HG02588 (cell line): ENCODE measurements at regions not wholly inside any gene's neighbourhood (a gene's known extent, or its start where the extent isn't known, plus 50 kb on each side); places are given as distances from the start of the nearest gene placed in this dataset.

Experiments
- ATAC-seq: cut with Tn5 transposase; IDR thresholded peaks from one replicate; pipeline ENCODE4 v1.9.1; 2021; ENCODE audit warnings: mild to moderate bottlenecking, moderate library complexity; ENCODE audit not compliant: unreplicated experiment

DNA sequence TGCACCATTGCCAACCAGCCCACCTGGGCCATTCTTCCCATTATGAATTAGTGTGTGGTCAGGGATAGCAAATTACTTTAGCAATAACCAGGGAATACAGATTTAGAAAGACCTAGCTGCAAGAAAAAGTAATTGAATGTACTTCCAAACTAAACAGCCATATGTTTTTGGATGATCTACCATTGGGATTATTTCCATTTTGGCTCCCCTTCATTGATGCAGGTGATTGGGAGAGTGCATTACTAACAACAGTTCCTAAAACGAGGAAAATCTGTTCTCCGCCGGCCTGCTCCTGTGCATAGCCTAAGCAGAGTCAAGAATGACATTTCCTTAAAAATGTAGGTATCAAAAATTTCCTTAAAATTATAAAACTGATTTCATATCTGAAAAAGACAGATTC, 58.5 kb downstream of the MAIP1 start:
- ATAC-seq: no peak

GRCh38 chr2:200021449-200022114, 66.2 kb downstream of the MAIP1 start:
- ATAC-seq: peak; percentile 65

- no peak for ATAC-seq
Observed at GRCh38 chr2:200022511-200022910, 67.1 kb downstream of the MAIP1 start.

DNA sequence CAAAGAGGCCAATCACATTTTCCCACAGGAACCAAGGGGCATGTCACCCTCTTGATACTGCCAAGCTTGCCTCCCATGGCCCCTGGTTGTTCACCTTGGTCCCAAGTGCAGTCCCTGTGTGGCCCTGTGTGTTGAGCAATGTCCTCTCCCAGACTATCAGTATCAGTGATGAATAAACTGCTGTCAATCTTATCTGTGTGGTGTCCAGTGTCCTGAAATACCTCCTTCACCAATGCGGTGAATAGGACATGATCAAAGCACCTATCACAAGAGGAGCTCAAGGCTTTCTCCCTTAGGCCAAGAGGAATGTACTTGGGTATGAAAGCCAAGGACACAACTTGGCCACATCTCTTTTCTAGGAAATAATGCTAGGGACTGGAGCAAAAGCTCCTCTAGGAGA, 68.2 kb downstream of the MAIP1 start:
- ATAC-seq: no peak

DNA sequence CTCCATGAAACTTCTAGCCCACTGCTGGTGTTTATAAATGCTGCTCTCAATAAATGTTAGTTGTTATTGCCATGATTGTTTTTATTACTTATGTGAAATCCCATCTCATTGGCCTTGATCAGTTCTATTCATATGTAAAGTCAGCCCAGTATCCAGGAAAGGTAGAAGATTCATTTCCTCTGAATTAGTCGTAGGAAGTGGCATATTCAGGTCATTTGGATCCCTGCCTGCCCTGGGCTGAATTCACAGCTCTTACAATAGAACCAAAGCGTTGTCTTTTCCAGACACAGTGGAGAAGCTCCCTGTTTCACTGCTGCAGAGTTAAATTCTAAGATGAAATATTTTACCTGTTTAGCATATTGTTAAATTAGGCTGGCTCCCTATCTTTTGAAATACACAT, 70.3 kb downstream of the MAIP1 start:
- no peak for ATAC-seq

- ATAC-seq: no peak
Observed at GRCh38 chr2:200026332-200027230, 71.2 kb downstream of the MAIP1 start.

DNA sequence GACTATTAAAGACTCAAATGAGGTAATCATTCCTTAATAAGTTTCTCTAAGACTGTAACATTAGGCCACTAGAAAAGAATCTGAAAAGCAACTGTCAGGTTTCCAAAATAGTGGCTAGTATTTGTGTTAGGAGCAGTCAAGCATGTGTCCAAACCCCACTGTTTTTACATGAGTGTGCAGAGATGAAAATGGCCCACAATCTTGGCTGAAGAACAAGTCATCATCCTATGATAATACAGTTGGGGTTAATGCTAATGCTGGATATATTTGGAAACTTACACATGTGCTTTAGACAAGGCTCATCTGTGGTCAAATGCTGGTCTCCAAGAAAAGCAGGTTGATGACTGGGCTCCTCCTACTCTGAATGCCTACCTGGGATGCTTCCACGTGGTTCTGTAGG, 73.6 kb downstream of the MAIP1 start:
- no peak for ATAC-seq

GRCh38 chr2:200032895-200033294, 77.5 kb downstream of the MAIP1 start:
- ATAC-seq: no peak

- ATAC-seq: no peak
Observed at GRCh38 chr2:200033929-200034328, 78.5 kb downstream of the MAIP1 start.

GRCh38 chr2:200034816-200035215, 79.4 kb downstream of the MAIP1 start:
- ATAC-seq: no peak

GRCh38 chr2:200039724-200040650, 84.6 kb downstream of the MAIP1 start:
- no peak for ATAC-seq

DNA sequence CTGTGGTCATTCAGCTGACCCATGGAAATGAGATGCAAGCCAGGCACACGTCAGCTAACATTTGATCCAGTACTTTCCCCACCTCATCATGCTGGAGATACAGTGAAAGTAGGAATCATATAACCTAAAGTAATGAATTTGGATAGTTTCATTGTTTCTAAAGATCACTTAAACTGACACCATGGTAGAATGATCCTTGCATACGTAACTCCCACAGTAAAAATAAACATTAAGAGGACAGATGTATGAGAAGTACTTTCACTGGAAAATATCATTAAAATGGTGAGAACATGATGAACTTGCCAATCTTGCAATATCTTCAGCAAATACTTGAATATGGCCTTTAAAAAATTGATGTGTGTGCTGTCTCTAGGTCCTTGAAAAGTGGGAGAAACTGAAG, 85.4 kb downstream of the MAIP1 start:
- ATAC-seq: no peak

DNA sequence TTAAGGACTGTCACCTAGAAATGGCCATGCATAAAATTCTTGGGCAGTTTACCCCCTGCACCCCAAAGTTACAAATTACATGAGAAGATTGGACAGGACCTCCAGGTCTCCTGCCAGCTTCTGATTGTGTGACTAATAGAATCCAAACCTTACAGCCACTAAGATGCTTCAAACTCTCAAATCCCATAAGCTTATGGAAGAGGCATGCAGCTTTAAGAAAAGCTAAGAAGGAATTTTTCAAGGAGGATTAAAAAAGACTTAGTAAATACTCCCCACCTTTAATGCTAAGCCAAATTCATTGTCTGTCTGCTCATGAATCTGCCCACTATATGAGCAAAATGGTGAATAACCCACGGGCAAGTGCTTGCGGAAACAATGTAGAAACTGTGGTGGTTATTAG, 86.3 kb downstream of the MAIP1 start:
- ATAC-seq: no peak

GRCh38 chr2:200042102-200042735, 86.8 kb downstream of the MAIP1 start:
- ATAC-seq: no peak

GRCh38 chr2:200042944-200043343, 87.6 kb downstream of the MAIP1 start:
- no peak for ATAC-seq

- no peak for ATAC-seq
Observed at GRCh38 chr2:200044453-200044852, 89.1 kb downstream of the MAIP1 start.

GRCh38 chr2:200048421-200048820, 93.0 kb downstream of the MAIP1 start:
- no peak for ATAC-seq

DNA sequence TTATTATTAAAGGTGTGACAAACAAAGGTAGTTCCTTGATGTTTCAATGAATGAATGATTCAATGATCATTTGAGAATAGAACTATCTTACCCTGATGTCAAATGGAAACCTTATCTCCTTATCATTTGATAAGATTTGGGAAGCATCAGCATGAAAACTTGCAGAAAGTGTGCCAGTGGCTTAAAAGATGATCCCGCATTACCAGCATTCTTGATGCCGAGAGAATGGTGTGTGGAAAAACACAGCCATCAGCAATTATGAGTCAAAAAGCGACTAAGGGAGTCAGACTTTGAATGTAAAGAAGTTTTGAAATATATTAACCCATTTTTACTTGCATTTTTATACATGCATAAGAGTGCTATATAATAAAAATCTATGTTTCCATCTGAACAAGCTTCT, 93.7 kb downstream of the MAIP1 start:
- no peak for ATAC-seq

DNA sequence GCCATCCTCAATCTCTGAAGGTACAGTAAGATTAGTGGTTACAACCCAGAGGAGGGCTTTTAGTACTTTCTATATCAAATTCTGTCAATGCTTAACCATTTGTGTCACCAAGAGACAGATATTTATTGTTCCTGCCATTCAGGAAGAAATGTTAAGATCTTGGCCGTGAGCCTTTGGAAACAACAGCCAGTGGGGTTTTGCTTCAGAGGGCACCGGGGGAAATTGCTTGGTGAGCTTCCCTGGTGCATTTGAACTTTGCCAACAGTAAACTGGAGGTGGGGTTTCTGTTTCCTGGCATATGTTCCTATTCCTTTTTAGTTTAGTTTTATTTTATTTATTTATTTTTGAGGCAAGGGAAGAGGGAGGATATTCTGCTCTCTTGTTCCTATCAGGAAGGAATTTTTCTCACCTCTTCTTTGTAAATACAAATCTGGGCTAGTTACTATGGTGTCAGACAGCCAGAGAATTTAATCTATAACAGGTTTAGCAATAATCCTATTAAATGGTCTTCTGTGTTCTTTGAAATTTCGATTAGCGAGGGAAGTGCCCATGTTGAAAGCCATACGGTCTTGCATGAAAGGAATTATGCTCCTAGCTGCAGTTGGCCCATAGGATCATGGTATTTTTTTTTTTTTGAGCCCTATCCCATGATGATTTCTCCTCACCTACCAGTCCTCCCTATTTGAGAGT, 95.7 kb downstream of the MAIP1 start:
- no peak for ATAC-seq

DNA sequence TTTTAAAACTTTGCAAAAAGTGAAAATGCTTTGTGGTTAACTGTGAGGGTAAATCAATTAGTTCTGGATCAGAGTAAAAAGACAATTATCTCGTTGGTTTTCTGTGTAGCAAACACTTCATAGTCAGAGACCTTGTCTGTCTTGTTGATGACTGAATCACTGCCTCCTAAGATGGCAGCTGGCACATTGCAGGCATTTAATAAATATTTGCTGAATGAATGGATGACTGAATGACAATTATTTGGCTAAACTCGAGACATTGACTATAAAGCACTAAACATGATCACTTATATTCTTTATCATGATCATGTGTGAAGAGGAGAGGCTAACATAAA, 96.2 kb downstream of the MAIP1 start:
- no peak for ATAC-seq
